ENCODE measurements at regions not wholly inside any gene's neighbourhood (a gene's known extent, or its start where the extent isn't known, plus 50 kb on each side); places are given as distances from the start of the nearest gene placed in this dataset.
A peak's percentile ranks its signal among the peaks of the same experiment; 100 is the strongest.
"Not testable (repeated sequence)": the region's sequence is repeated elsewhere in the genome, so short reads cannot be mapped to it uniquely, and the experiment has no call there.

DNA sequence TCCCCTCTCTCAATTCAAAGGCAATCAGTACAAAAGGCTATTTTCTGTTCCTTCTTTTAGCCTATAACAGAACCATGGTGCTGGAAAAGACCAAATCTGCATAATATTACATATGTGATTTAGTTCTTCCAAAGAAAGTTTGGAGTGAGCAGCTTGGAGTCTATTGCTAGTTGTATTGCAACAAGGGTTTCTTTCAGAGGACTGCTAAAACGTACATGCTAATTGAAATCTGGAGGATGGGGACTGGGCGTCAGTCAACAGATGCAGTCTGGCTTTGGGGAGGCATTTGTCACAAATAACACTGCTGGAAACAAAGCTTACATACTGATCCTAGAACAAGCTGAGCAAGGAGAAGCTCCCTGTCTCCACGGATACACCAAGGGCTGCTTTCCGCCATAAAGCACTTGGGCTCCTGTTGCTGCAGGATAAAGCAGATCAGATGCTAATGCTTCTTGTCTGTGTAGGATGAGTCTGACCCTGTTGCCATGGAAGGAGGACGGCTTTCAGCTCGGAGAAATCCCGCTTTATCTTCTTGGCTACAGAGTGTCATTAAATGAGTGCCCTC is 883.5 kb downstream of the SORCS1 start:
- no peak for DNase-seq

DNA sequence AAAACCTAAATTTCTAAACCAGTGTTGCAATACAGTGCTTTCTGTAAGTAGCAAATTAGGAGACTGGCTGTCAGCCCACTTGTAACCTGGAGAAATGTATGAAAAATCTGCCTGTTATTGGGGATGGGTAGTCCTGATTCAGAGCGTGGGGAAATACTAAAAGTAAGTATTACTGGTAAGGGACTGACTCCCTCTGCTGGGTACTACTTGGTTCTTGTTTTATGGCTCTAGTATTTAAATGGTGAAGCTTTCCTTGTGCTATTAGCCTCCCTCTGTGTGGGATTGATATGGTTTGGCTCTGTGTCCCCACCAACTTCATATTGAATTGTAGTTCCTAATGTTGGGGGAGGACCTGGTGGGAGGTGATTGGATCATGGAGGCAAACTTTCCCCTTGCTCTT is 886.1 kb downstream of the SORCS1 start:
- DNase-seq: no peak

DNA sequence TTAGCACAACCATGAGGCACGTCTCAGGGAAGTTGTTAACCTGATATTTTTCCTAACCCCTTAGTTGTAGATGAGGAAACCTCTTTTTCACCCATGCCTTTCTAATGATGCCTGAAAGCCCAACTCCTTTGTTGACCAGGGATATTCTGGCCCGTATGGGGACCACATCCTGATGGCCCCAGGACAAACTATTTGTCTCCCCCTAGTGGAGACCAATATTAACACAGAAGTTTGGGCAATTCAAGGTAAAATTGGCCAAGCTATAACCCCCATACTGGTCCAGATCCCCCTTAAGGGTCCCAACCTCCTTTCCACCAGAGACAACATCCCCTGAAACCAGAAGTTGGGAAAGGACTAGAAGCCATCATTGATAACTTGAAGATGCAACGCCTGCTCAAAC is 893.3 kb downstream of the SORCS1 start:
- DNase-seq: no peak

DNA sequence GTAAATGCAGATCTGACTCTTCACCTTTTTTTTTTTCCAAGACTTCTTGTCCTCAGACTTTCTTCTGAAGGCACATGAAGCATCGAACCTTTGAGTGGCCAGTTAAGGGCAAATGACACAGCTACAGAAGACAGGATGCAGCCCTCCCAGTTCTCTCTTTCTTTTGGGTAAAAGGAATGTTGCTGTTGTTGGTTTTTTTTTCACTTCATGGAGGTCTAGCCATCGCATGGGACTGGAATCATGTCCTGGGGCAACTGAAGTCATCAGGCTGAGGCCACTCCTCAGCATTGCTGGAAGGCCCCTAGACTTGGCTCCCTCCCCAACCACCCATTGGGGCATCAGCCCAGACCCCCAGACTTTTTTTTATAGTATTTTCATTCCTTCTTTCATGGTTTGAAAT is 896.5 kb downstream of the SORCS1 start:
- DNase-seq: no peak

DNA sequence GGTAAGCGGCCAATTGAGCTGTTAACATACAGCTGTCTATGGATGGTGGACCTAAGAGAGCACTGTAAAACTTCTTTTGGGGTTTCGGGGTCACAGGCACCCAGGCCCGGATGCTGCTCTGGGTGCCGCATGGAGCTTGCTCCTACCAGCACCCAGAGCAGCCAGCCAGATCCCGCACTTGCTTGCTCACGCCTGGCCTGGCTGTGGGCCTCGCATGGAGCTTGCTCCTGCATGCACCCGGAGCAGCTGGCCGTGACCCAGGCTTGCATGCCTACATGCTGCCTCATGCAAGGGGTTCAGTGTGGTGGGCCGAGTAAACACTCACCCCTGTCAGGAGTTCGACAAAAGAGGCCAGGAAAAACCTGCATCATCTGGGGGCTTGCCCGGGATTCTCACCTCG is 896.9 kb downstream of the SORCS1 start:
- DNase-seq: no peak

DNA sequence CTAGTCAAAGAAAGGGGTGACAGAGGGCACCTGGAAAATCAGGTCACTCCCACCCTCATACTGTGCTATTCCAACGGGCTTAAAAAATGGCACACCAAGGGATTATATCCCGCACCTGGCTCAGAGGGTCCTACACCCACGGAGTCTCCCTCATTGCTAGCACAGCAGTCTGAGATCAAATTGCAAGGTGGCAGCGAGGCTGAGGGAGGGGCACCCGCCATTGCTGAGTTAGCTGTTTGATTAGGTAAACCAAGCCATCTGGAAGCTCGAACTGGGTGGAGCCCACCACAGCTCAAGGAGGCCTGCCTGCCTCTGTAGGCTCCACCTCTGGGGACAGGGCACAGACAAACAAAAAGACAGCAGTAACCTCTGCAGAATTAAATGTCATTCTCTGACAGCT is 907.1 kb downstream of the SORCS1 start:
- DNase-seq: not testable (repeated sequence)

DNA sequence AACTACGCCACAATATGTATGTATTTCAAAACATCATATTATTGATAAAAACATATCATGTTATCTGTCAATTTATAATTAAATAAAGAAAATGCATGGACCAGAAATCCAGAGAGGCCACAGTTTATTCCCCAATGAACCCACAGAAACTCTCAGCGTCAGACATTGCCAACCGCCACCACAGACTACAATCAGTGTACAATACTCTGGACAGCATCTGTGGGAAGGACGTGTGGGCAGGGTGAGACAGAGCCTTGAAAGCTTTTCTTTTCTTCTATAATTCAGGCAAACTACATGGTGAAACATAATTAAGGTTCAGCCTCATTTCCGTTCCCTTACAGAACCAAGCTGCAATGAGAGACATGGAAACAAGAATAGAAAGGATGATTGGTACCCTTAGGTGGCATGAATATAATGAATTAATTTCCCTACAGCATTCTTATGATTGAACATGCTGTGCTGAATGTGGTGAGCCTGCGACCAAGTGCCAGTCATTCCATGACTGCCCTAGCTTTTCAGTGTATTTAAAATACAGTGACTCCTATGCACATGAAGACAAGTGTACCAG is 909.3 kb downstream of the SORCS1 start:
- DNase-seq: no peak

DNA sequence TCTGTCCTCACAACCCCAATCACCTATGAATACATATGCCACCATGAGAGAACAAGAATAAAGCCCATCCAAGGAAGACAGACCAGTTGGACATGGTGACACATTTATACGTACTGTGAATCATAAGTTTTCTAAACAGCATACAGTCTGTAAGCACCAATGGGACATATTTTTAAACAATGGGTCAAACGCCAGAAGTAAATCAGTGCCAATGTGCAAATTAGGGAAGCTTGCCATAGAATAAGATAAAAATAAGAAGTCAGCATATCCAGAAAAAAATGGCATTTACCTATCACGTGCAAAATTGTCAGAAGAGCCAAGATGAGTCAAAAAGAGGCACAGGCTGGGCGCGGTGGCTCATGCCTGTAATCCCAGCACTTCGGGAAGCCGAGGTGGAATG is 910.4 kb downstream of the SORCS1 start:
- DNase-seq: no peak

DNA sequence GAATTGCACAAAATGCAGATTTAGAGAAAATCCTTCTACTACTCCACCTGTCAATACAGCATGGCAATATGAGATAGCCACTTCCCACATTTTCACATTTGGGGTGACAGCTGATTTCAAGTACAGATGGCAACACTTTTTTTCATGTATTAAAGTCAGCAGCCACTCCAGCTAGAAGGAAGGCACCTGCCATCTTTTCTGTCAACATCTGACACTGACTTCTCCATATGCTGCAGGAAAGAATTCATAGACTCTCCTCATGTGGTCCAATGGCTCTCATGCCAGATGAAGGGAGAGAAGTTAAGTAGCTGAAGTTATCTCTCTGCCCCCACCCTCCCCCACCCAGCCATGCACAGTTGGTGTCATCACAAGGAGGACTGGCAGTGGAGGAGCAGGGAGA is 912.0 kb downstream of the SORCS1 start:
- no peak for DNase-seq

DNA sequence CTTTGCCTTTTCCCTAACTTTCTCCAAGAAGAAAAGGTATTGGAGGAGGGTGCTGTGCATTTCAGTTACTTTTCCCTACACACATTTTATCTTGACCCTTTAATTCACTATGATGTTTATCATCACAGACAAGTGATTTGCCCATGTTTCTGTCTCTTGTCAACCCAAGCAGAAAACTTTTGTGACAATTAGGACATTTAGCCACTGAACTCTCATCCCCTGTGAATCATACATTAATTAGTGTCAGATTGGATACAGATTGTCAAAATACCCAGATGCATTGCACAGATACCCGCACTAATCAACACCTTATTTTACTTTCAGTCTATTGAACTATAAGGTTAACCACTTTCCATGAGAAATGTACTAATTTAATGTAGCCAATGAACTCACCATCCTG is 912.9 kb downstream of the SORCS1 start:
- no peak for DNase-seq

DNA sequence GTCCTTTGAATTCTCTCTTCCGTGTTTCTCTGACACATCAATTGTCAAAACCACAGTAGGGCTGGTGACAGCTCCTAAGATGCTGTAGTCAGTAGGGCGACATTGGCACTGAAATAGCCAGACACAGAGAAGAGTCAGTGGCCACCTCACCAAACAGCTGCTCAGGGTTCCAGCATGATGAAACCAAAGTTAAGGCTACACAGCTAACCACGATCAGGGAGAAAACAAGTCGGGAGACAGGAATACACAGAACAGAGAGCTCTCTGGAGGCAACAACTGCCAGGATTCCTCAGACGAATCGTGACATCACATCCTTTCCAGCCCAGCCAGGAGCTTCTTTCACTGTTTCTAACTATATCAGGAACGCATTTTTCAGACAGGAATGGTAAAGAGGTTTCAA is 922.2 kb downstream of the SORCS1 start:
- no peak for DNase-seq

DNA sequence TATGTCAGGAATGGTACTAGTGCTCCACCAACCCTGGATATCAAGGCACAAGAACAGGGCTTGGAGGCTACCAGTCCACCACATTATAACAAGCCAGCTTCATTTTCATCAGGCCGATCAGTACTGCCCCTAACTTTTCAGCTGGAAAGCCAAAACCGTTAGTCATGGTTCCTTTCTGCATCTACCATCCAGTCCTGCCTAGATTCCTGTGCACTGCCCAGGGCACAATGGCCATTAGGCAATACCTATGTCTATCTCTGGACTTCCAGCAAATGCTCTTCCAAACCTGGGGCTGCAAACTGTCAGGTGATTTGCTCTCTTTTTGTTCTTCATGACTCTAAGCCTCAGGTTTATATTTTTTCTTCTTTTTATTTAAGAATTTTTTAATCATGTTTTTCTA is 937.7 kb downstream of the SORCS1 start:
- no peak for DNase-seq

DNA sequence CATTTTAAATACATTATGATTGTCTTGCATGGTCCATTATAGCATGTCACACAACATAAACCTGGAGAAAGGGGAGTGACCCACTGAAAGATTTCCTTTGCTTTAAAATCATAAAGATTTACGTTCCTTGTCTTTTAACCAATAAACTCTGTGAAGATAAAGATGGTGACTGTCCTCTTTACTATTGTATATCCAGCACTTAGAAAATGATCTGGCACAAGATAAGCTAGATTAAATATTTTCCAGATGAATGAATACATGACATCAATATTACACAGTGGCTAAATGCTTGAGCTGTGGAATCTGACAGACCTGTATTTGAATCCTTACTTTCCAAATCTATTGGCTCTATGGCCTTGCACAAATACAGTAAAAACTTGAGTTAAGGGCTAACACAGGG is 938.4 kb downstream of the SORCS1 start:
- DNase-seq: no peak

DNA sequence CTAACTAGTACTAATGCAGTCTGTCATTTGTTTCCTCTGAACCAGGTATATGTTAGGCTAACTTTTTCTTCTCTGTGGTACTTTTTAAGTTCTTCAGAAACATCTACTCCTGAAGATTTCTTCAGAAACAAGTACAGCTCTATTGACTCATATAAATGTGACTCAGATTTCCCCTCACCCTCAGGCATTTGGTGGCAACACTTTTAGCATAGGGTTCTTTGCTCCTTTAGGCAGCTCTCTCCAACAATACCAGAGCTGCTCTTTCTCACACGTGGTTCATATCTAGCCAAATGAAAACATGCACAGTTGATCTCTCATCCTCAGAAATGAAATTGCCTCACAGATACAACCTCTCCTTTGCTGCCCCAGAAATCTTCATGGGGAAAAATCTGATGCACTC is 939.8 kb downstream of the SORCS1 start:
- peak; percentile 20 for DNase-seq

DNA sequence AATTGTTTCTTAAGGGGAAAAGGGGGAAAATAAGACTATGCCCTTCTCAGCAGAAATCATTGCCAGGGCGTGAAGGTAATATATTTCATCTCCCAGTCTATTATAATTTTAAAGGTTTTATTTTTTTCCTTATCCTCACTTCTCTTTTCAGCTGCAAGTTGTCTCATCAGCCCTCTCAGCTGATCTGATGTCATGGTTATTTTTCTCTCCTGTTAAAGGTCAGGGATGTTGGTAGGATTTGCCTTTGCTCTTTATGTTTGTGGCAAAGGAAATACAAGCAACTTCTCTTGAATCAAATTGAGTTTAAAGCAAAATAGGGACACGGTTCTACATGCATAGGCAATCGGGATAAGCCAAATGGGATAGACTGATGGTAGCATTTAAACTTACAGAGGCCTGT is 946.9 kb downstream of the SORCS1 start:
- no peak for DNase-seq

DNA sequence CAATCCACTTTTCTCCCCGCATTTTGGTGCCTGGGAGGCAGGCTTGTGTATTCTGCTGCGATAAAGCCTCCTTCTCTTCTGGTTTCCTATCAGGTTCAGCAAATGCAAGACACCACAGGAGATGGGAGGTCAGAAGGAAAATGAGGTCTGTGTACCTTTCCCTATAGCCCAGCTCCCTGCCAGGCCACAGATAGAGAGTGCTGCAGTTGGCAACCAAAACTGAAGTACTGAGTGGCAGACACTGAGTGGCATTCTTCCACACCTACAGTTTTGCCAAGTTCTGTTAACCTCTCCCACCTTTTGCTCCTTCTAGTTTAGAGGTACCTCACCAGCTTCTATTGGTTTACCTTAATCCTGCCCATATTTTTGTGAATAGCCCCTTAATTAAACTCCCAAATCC is 948.4 kb downstream of the SORCS1 start:
- DNase-seq: no peak

DNA sequence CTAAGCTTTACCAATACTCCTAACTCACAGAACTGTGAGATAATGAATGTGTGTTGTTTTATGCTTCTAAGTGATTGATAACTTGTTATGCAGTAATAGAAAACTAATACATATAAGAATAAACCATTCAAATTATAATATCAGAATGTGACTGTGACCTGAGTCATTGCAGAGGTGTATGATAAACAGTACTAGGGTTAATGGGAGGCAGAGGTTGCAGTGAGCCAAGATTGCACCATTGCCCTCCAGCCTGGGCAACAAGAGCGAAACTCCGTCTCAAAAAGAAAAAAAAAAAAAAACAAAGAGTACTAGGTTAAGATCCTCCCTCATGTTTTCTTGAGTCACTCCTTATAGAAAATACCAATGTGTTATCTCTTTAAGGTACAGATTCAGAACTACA is 950.3 kb downstream of the SORCS1 start:
- DNase-seq: no peak

DNA sequence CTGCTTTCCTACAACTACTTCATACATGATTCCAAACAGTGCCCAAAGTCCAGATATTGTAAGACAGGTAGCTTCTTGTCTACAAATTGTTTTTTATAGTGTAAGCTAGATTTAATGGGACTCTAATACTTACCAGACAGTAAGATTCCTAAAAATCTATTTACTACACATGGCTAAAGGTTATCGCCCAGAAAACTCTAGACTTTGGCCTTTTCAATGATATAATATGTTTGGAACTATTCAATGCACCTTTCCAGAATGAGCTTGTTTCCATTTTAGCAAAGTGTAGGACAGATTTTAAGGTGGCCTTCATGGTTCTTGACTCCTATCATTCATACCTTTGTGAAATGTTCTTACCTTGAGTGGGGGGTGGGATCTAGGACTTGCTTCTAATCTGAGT is 951.0 kb downstream of the SORCS1 start:
- no peak for DNase-seq

DNA sequence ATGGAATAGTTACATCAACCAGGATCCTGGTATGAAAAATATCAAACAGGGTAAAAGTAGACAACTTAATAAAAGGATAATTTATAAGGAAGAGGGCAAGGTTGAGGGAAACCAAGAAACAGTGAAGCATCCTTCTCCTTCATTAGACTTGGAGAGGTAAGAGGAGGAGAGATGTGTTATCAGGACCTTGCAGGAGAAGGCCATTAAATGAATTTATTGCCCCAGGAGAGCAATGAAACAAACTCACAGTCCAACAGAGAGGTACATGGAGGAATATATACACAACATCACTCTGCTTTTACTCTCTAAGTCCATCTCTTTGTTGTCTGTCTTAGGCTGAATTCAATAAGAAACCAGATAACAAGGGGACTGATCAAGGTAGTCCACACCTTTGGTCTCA is 966.2 kb downstream of the SORCS1 start:
- DNase-seq: no peak

DNA sequence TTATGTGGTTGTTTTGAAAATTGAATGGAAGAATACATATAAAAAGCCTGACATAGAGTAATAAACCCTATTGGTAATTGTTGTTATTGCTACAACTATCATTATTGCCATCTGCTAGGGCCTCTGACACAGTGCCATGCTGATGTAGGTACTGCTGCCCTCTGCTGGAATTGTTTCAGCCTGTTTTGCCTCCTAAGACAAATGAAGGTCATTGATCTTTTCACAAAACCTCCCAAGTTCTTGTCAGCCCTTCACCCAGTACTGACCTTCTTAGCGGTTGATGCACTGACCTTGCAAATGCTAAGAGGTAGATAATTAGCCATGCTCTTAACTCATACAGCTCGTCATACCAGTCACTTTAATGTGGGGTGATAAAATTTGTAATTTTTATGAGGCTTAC is 975.2 kb downstream of the SORCS1 start:
- DNase-seq: peak; percentile 2

DNA sequence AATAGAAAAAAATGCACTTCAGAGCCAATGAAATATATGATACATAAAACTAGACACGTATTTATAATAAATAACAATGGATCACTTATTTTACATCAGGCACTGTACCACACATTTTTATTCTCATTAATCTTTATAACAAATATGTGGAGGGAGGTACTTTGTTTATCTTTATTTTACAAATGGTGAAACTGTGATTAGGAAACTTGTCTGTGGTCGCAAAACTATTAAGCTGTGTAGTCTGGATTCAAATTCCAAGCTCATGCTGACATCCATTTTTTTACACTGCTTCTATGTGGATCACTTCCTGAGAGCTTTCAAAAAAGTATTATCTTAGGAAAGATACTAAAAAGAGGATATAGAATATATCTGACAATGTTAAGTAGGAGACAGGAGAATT is 978.6 kb downstream of the SORCS1 start:
- DNase-seq: no peak

DNA sequence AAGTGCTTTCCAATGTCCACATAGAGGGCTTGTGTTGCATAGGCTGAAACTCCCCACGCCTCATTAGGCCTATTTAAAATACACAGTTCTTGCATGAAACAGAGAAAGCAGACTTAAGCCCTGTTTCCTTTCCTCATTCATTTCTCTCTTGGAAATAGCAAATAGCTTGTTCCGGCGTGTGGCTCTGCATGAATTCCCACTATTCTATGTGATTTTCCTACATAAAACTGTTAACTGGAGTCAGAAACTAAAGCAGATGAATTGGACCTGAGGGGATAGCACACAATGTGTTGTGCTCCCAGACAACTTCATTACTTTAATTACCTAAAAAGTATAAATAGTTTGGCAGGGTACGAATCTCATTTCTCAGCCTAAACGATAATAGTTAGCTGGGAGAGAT is 981.5 kb downstream of the SORCS1 start:
- no peak for DNase-seq

DNA sequence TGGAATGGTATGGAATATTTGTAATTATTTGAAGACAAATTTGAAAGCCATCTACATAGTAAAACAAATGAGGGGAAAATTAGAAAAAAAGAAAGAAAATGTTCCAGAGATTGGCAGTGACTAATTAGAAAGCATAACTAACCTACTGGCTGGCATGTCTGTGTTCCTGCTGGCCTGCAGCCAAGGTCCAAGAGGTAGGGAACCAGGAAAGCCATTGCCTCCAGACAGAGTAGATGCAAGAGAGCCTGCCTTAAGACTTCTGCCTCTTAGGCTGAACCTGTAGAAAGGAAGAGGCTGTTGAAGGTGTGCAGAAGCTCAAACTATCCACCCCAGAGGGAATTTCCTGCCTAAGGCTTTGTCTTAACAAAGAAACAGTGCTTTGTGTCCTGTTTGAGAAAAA is 982.0 kb downstream of the SORCS1 start:
- DNase-seq: no peak

DNA sequence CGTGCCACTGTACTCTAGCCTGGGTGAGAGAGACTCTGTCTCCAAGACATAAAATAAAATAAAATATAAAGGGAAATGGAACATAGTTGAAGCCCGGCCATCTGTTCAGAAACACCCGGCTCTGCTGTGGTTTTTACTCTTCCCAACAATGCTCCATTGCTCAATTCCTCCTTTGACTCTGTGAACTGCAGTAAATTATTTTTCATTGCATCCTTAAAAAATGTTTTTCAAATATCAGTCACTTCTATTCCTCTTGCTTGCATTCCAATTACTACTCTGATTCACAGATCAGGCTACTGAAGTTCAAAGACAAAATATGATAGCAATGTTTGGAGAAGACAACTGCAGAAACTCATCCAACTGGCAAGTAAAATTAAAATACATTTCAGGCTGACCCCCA is 983.0 kb downstream of the SORCS1 start:
- no peak for DNase-seq

DNA sequence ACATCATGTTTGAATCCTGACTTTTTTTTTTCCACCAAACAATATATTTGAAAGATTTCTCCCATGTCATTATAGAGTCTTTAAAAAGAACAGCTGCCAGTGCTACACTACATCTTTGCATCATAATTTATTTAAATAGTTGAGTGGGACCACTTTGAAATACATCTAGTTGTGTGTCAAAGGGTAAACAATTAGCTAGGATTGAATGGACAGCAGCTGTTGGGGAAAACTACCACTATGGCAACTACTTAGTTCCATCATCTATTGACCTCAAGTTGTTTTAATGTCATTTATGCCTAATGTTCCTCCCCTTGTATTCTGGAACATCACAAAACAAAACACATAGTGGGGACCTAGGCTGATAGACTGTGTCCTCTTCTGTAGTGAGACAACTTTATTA is 985.1 kb downstream of the SORCS1 start:
- DNase-seq: no peak
